Fibroblast of pulmonary artery (primary cell): ENCODE measurements at regions not wholly inside any gene's neighbourhood (a gene's known extent, or its start where the extent isn't known, plus 50 kb on each side); places are given as distances from the start of the nearest gene placed in this dataset.

Experiments
- DNase-seq: peaks from one replicate; pipeline ENCODE4 v3.0.0-alpha.2; 2010; ENCODE audit warnings: low read depth
- H3K4me3 ChIP-seq: replicated peaks from 2 replicates; pipeline ENCODE4 v1.5.1; 2011; ENCODE audit warnings: low read depth, mild to moderate bottlenecking, control low read depth, low read length, moderate library complexity
- CTCF ChIP-seq: IDR thresholded peaks from 2 replicates; pipeline ENCODE4 v1.5.1; 2011; ENCODE audit warnings: mild to moderate bottlenecking, control low read depth, low read length, inconsistent platforms; ENCODE audit errors: missing control alignments

GRCh38 chr11:34749666-34750659 lies 129.1 kb downstream of the EHF start:
- peak; percentile 97 for DNase-seq
- TF ChIP-seq CTCF = no peak
- no peak overlapping the region for H3K4me3 ChIP-seq

- H3K4me3 ChIP-seq = no peak overlapping the region
- no peak for DNase-seq
- no peak for TF ChIP-seq CTCF
These were observed 127.1 kb downstream of the EHF start for GRCh38 chr11:34748036-34748435.

GRCh38 chr11:34747251-34747650 lies 126.4 kb downstream of the EHF start:
- TF ChIP-seq CTCF = no peak
- H3K4me3 ChIP-seq = no peak overlapping the region
- DNase-seq = no peak

GRCh38 chr11:34745195-34745594 lies 124.3 kb downstream of the EHF start:
- no peak overlapping the region for H3K4me3 ChIP-seq
- no peak for TF ChIP-seq CTCF
- peak; percentile 27 for DNase-seq

GRCh38 chr11:34744511-34744910 lies 123.6 kb downstream of the EHF start:
- no peak for TF ChIP-seq CTCF
- H3K4me3 ChIP-seq = no peak overlapping the region
- DNase-seq = no peak

- no peak overlapping the region for H3K4me3 ChIP-seq
- TF ChIP-seq CTCF = no peak
- DNase-seq = no peak
These were observed 117.3 kb downstream of the EHF start for GRCh38 chr11:34738237-34738636.

GRCh38 chr11:34732831-34733230 lies 111.9 kb downstream of the EHF start:
- no peak for TF ChIP-seq CTCF
- no peak overlapping the region for H3K4me3 ChIP-seq
- no peak for DNase-seq
